ENCODE measurements at regions not wholly inside any gene's neighbourhood (a gene's known extent, or its start where the extent isn't known, plus 50 kb on each side); places are given as distances from the start of the nearest gene placed in this dataset.
"Not testable (repeated sequence)": the region's sequence is repeated elsewhere in the genome, so short reads cannot be mapped to it uniquely, and the experiment has no call there.

DNA sequence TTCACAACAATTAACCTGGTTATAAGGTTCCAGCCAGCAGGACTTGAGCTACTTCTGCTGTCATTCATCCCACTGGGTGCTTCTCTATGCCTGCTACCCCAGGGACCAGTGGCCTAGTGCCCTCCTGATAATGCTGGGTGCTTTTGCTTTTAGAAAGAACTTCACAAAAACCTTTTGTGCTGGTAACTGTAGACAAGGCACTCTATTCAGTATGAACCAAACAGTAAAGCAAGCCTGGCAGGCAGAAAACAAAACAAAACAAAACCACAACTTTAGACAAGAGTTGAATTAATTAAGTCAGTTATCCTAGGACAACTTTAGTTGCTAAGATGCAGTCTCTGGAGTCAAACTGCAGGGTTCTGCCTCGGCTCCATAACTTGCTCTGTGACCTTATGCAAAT, 61.9 kb upstream of the ADGRL2 start:
- peaks cover 8% of the 10 kb centered on the region for H3K4me1 ChIP-seq
- no peak overlapping the region for H3K4me3 ChIP-seq
- H3K27me3 ChIP-seq: no peaks in the 10 kb centered on the region
- no peaks in the 10 kb centered on the region for H3K9me3 ChIP-seq
- no peaks in the 10 kb centered on the region for H3K36me3 ChIP-seq
- ATAC-seq (no peak), DNase-seq (no peak)
- no peak for TF ChIP-seq CTCF (IDR thresholded peaks at IDR 0.05)
- no peak overlapping the region for H3K27ac ChIP-seq
- intact Hi-C loops (cut with DNase I): no loop called here

DNA sequence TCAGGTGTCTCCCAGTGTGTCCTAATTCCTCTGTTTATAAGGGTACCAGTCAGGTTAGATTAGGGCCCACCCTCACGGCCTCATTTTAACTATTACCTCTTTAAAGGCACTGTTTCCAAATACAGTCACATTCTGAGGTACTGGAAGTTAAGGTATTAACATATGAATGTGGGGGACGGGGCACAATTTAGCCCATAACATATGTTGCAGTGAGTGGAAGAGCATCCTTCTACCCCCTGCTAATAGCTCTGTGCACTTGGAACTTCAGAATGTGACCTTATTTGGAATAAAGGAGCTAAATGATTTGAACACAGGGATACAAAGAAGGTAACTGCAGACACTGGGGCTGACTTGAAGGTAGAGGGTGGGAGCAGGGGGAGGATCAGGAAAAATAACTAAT, 67.3 kb upstream of the ADGRL2 start:
- Histone ChIP-seq H3K36me3 (no peaks in the 10 kb centered on the region), H3K9me3 (no peaks in the 10 kb centered on the region), H3K4me1 (no peaks in the 10 kb centered on the region), H3K27ac (no peak overlapping the region), H3K4me3 (no peak overlapping the region), H3K27me3 (no peaks in the 10 kb centered on the region)
- TF ChIP-seq CTCF (IDR thresholded peaks at IDR 0.05): no peak
- no peak for ATAC-seq
- intact Hi-C loops (cut with DNase I): no loop called here
- no peak for DNase-seq

GRCh38 chr1:81731989-81732388, 68.7 kb upstream of the ADGRL2 start:
- DNase-seq: no peak
- no peaks in the 10 kb centered on the region for H3K9me3 ChIP-seq
- H3K4me1 ChIP-seq: no peaks in the 10 kb centered on the region
- no peaks in the 10 kb centered on the region for H3K27me3 ChIP-seq
- no peak for ATAC-seq
- intact Hi-C loops (cut with DNase I): no loop called here
- H3K27ac ChIP-seq: no peak overlapping the region
- no peak overlapping the region for H3K4me3 ChIP-seq
- no peaks in the 10 kb centered on the region for H3K36me3 ChIP-seq
- no peak for TF ChIP-seq CTCF (IDR thresholded peaks at IDR 0.05)

GRCh38 chr1:81730881-81731280, 69.9 kb upstream of the ADGRL2 start:
- Histone ChIP-seq H3K4me3 (no peak overlapping the region), H3K36me3 (no peaks in the 10 kb centered on the region), H3K9me3 (no peaks in the 10 kb centered on the region), H3K27me3 (no peaks in the 10 kb centered on the region), H3K27ac (no peak overlapping the region), H3K4me1 (no peaks in the 10 kb centered on the region)
- intact Hi-C loops (cut with DNase I): no loop called here
- DNase-seq (no peak), ATAC-seq (no peak)
- TF ChIP-seq CTCF (IDR thresholded peaks at IDR 0.05): no peak

DNA sequence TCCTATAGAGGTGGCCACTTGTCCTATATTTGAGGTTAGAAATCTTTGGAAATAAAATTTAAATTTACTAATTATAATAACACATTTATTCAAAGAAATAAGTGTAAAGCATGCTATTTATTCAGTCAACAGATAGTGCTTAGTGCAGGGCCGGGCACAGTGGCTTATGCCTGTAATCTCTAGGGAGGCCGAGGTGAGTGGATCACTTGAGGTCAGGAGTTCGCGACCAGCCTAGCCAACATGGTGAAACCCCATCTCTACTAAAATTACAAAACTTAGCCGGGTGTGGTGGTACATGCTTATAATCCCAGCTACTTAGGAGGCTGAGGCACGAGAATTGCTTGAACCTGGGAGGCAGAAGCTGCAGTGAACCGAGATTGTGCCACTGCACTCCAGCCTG, 70.4 kb upstream of the ADGRL2 start:
- intact Hi-C loops (cut with DNase I); H3K4me3 ChIP-seq; H3K9me3 ChIP-seq; DNase-seq; H3K27me3 ChIP-seq; H3K4me1 ChIP-seq; H3K36me3 ChIP-seq; ATAC-seq; H3K27ac ChIP-seq: not testable (repeated sequence)

- Histone ChIP-seq H3K27me3 (no peaks in the 10 kb centered on the region), H3K9me3 (no peaks in the 10 kb centered on the region), H3K4me3 (no peak overlapping the region), H3K36me3 (no peaks in the 10 kb centered on the region), H3K27ac (no peak overlapping the region), H3K4me1 (no peaks in the 10 kb centered on the region)
- TF ChIP-seq CTCF (IDR thresholded peaks at IDR 0.05): no peak
- intact Hi-C loops (cut with DNase I): no loop called here
- ATAC-seq (no peak), DNase-seq (no peak)
These were observed 70.9 kb upstream of the ADGRL2 start for GRCh38 chr1:81729818-81730217.
